Panc1 (cell line): ENCODE measurements at regions not wholly inside any gene's neighbourhood (a gene's known extent, or its start where the extent isn't known, plus 50 kb on each side); places are given as distances from the start of the nearest gene placed in this dataset.
"Not testable (repeated sequence)": the region's sequence is repeated elsewhere in the genome, so short reads cannot be mapped to it uniquely, and the experiment has no call there.

Experiments used
- ATAC-seq: fragments of 200-7000 bp; cut with Tn5 transposase; 2 replicates; pipeline ENCODE4 v1.9.1; 2020; ENCODE audit warnings: mild to moderate bottlenecking, moderate library complexity
- BruUV-seq: library from RNA; stranded (reverse); fragments of 400-500 nt; replicated peaks from 2 replicates; lab custom pipeline; 2021; lab: Mats Ljungman, UMichigan
- CTCF ChIA-PET: fragments of 300-600 bp; sonication (Branson Sonifier 250); formaldehyde crosslinking; loops from one replicate; lab custom pipeline; 2022; ENCODE audit warnings: antibody characterized with exemption; lab: Charles Lee
- POLR2A ChIA-PET: fragments of 300-600 bp; sonication (Branson Sonifier 250); formaldehyde crosslinking; loops from one replicate; lab custom pipeline; 2022; ENCODE audit warnings: antibody characterized with exemption; lab: Charles Lee
- DNase-seq: peaks from one replicate; pipeline ENCODE4 v3.0.0-alpha.2; 2010; ENCODE audit warnings: low read depth, low spot score
- H3K27ac ChIP-seq: 2 replicates; pipeline ENCODE4 v1.5.1; 2011; ENCODE audit warnings: mild to moderate bottlenecking, low read length, inconsistent platforms
- H3K27me3 ChIP-seq: fragments of 200-500 bp; sonication (Bioruptor generic); 2 replicates; pipeline ENCODE4 v1.6.0; 2014; ENCODE audit warnings: low read length, inconsistent platforms; ENCODE audit not compliant: control insufficient read depth, insufficient read depth
- H3K36me3 ChIP-seq: fragments of 200-500 bp; sonication (Bioruptor generic); 2 replicates; pipeline ENCODE4 v1.5.1; 2014; ENCODE audit warnings: inconsistent platforms, mild to moderate bottlenecking, low read length, moderate library complexity; ENCODE audit not compliant: control insufficient read depth, insufficient read depth
- H3K4me1 ChIP-seq: 2 replicates; pipeline ENCODE4 v1.5.1; 2011; ENCODE audit warnings: inconsistent platforms, mild to moderate bottlenecking, low read length, moderate library complexity; ENCODE audit not compliant: control insufficient read depth, insufficient read depth
- H3K4me3 ChIP-seq, 2 experiments: 2 replicates each; pipeline ENCODE4 v1.5.1; 2011 to 2012; ENCODE audit warnings: low read depth in 2 of 2, low read length in 2 of 2, mild to moderate bottlenecking in 2 of 2, inconsistent platforms in 1 of 2, moderate library complexity in 1 of 2
- H3K9me3 ChIP-seq: fragments of 200-500 bp; sonication (Bioruptor generic); 2 replicates; pipeline ENCODE4 v1.5.1; 2014; ENCODE audit warnings: low read depth, mild to moderate bottlenecking, inconsistent platforms, low read length, moderate library complexity; ENCODE audit not compliant: control insufficient read depth, insufficient read depth
- POLR2AphosphoS5 ChIP-seq: IDR thresholded peaks from 2 replicates; pipeline ENCODE4 v1.6.1; 2012; ENCODE audit warnings: mild to moderate bottlenecking, low read depth, low read length, moderate library complexity
- SIN3A ChIP-seq: IDR thresholded peaks from 2 replicates; pipeline ENCODE4 v1.6.1; 2012; ENCODE audit warnings: low read depth, mild to moderate bottlenecking, low read length, moderate library complexity, borderline replicate concordance; ENCODE audit not compliant: insufficient read depth
- TCF7L2 ChIP-seq: IDR thresholded peaks from 2 replicates; pipeline ENCODE4 v1.6.1; 2011; ENCODE audit warnings: mild to moderate bottlenecking, low read depth, low read length, inconsistent platforms
- in situ Hi-C: cut with HindIII; loops from 2 replicates; pipeline ENCODE4 v1.10.0; 2016; ENCODE audit warnings: low sequenced_read_pairs, low pct_unique_long_range_greater_than_20kb
- intact Hi-C: fragments of 100-400 bp; cut with micrococcal nuclease; formaldehyde crosslinking; loops from one replicate; pipeline ENCODE4 v1.10.0; 2022; ENCODE audit not compliant: unreplicated experiment
- TF ChIP-seq, protein P1 (sequence below): fragments of 450-650 bp; IDR thresholded peaks from 2 replicates; pipeline ENCODE4 v1.5.1; 2017; ENCODE audit warnings: mild to moderate bottlenecking
- TF ChIP-seq, protein P2 (sequence below), 2 experiments: IDR thresholded peaks; 2 replicates each; pipeline ENCODE4 v1.6.1; 2011 to 2012; ENCODE audit warnings: low read depth in 2 of 2, control low read depth in 1 of 2, low read length in 1 of 2, mild to moderate bottlenecking in 1 of 2, moderate library complexity in 1 of 2; ENCODE audit not compliant: insufficient read depth in 1 of 2

DNA sequence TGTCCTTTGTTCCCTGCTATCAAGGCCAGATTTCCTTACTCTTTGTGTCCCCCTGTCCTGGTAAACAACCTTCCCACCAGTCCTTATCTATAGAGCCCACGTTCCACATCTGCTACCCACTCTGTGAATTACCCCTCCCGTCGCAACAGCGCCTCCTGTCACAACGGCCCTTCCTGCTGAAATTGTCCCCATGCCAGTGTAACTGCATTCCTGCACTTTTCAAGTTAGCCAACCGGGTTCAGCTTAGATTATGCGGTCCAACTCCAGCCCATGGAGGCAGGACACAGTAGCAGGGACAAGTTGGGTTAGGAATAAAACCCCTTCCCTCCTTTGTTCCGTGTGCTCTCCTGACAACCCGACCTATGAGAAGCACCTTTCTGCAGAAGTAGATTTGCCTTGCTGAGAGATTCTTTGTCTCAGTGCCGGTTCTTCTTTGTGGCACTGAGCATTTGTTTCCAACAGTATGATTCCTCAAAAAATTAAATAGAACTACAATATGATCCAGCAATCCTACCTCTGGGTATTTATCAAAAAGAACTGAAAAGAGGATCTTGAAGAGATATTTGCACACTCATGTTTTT, 180.3 kb downstream of the PTBP2 start:
- no peaks in the 10 kb centered on the region for H3K4me1 ChIP-seq
- ATAC-seq (no peak), DNase-seq (no peak)
- in situ Hi-C loops (no loop called here), intact Hi-C loops (no loop called here)
- CTCF ChIA-PET = no interaction called here
- H3K9me3 ChIP-seq = no peaks in the 10 kb centered on the region
- H3K4me3 ChIP-seq = no peak overlapping the region
- H3K36me3 ChIP-seq = no peaks in the 10 kb centered on the region
- TF ChIP-seq SIN3A (no peak), POLR2AphosphoS5 (no peak), TCF7L2 (no peak)
- TF ChIP-seq, protein P1, sequence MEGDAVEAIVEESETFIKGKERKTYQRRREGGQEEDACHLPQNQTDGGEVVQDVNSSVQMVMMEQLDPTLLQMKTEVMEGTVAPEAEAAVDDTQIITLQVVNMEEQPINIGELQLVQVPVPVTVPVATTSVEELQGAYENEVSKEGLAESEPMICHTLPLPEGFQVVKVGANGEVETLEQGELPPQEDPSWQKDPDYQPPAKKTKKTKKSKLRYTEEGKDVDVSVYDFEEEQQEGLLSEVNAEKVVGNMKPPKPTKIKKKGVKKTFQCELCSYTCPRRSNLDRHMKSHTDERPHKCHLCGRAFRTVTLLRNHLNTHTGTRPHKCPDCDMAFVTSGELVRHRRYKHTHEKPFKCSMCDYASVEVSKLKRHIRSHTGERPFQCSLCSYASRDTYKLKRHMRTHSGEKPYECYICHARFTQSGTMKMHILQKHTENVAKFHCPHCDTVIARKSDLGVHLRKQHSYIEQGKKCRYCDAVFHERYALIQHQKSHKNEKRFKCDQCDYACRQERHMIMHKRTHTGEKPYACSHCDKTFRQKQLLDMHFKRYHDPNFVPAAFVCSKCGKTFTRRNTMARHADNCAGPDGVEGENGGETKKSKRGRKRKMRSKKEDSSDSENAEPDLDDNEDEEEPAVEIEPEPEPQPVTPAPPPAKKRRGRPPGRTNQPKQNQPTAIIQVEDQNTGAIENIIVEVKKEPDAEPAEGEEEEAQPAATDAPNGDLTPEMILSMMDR = no peak
- TF ChIP-seq, protein P2, sequence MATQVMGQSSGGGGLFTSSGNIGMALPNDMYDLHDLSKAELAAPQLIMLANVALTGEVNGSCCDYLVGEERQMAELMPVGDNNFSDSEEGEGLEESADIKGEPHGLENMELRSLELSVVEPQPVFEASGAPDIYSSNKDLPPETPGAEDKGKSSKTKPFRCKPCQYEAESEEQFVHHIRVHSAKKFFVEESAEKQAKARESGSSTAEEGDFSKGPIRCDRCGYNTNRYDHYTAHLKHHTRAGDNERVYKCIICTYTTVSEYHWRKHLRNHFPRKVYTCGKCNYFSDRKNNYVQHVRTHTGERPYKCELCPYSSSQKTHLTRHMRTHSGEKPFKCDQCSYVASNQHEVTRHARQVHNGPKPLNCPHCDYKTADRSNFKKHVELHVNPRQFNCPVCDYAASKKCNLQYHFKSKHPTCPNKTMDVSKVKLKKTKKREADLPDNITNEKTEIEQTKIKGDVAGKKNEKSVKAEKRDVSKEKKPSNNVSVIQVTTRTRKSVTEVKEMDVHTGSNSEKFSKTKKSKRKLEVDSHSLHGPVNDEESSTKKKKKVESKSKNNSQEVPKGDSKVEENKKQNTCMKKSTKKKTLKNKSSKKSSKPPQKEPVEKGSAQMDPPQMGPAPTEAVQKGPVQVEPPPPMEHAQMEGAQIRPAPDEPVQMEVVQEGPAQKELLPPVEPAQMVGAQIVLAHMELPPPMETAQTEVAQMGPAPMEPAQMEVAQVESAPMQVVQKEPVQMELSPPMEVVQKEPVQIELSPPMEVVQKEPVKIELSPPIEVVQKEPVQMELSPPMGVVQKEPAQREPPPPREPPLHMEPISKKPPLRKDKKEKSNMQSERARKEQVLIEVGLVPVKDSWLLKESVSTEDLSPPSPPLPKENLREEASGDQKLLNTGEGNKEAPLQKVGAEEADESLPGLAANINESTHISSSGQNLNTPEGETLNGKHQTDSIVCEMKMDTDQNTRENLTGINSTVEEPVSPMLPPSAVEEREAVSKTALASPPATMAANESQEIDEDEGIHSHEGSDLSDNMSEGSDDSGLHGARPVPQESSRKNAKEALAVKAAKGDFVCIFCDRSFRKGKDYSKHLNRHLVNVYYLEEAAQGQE (IDR thresholded peaks at IDR 0.05; ENCODE audit: insufficient read depth in 1 of 2, low read depth in 2 of 2, low read length in 1 of 2) = no peak
- POLR2A ChIA-PET = no interaction called here
- no peaks in the 10 kb centered on the region for H3K27me3 ChIP-seq
- H3K27ac ChIP-seq = no peak overlapping the region
- BruUV-seq = no TSS peak

DNA sequence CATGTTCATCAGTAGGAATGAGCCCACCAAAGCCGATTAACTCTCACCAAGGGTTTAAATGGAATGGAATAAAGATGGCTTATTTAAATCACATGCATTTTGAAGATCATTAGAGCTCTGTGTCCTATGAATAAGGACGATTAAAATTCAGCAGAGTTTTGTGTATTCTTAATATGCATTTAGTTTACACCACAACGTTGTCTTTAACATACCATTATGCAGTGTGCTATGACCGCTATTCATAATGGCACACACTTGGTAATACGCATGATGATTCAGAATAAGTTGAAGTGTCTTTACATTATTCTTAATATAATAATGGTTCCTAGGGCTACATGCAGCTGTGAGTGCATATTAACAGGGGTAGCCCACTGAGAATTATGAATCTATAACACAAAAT, 190.7 kb downstream of the PTBP2 start:
- Histone ChIP-seq H3K36me3 (no peaks in the 10 kb centered on the region), H3K4me3 (no peak overlapping the region), H3K9me3 (no peaks in the 10 kb centered on the region), H3K4me1 (no peaks in the 10 kb centered on the region), H3K27me3 (no peaks in the 10 kb centered on the region), H3K27ac (no peak overlapping the region)
- intact Hi-C loops = no loop called here
- ATAC-seq (no peak), DNase-seq (no peak)
- in situ Hi-C loops = no loop called here
- ChIA-PET CTCF (no interaction called here), POLR2A (no interaction called here)
- no TSS peak for BruUV-seq
- TF ChIP-seq POLR2AphosphoS5 = no peak
- TF ChIP-seq, protein P1 = no peak
- TF ChIP-seq SIN3A = no peak
- TF ChIP-seq TCF7L2 = no peak
- TF ChIP-seq, protein P2 (IDR thresholded peaks at IDR 0.05; ENCODE audit: insufficient read depth in 1 of 2, low read depth in 2 of 2, low read length in 1 of 2) = no peak

DNA sequence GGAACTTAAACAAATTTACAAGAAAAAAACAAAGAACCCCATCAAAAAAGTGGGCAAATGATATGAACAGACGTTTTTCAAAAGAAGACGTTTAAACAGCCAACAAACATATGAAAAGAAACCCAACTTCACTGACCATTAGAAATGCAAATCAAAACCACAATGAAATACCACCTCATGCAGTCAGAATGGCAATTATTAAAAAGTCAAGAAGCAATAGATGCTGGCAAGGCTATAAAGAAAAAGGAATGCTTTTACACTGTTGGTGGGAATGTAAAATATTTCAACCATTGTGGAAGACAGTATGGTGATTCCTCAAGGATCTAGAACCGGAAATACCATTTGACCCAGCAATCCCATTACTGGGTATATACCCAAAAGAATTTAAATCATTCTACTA, 194.1 kb downstream of the PTBP2 start:
- BruUV-seq, in situ Hi-C loops, H3K27me3 ChIP-seq, POLR2A ChIA-PET, H3K36me3 ChIP-seq, H3K4me1 ChIP-seq, DNase-seq, intact Hi-C loops, CTCF ChIA-PET, H3K9me3 ChIP-seq, H3K27ac ChIP-seq, ATAC-seq, H3K4me3 ChIP-seq: not testable (repeated sequence)
